ENCODE measurements at regions not wholly inside any gene's neighbourhood (a gene's known extent, or its start where the extent isn't known, plus 50 kb on each side); places are given as distances from the start of the nearest gene placed in this dataset.

- DNase-seq: no peak
Observed at GRCh38 chr2:122590524-122590923, 835.1 kb downstream of the TSN start.

- DNase-seq: no peak
Observed at GRCh38 chr2:122595065-122595464, 839.6 kb downstream of the TSN start.

- no peak for DNase-seq
Observed at GRCh38 chr2:122596598-122596997, 841.1 kb downstream of the TSN start.

- no peak for DNase-seq
Observed at GRCh38 chr2:122598784-122599183, 843.3 kb downstream of the TSN start.

GRCh38 chr2:122610948-122611609 is 855.6 kb downstream of the TSN start:
- DNase-seq: no peak

- no peak for DNase-seq
Observed at GRCh38 chr2:122622934-122623333, 867.5 kb downstream of the TSN start.

GRCh38 chr2:122627388-122627787 is 871.9 kb downstream of the TSN start:
- no peak for DNase-seq

- peak; percentile 47 for DNase-seq
Observed at GRCh38 chr2:122634256-122634655, 878.8 kb downstream of the TSN start.

- no peak for DNase-seq
Observed at GRCh38 chr2:122634920-122635319, 879.5 kb downstream of the TSN start.

GRCh38 chr2:122635686-122636085 is 880.2 kb downstream of the TSN start:
- no peak for DNase-seq

GRCh38 chr2:122636097-122636496 is 880.6 kb downstream of the TSN start:
- DNase-seq: peak; percentile 11

GRCh38 chr2:122639176-122639575 is 883.7 kb downstream of the TSN start:
- DNase-seq: no peak

GRCh38 chr2:122639711-122640110 is 884.3 kb downstream of the TSN start:
- DNase-seq: peak; percentile 23

GRCh38 chr2:122643725-122644329 is 888.4 kb downstream of the TSN start:
- peak; percentile 98 for DNase-seq

GRCh38 chr2:122651236-122651635 is 895.8 kb downstream of the TSN start:
- DNase-seq: no peak

GRCh38 chr2:122651780-122652179 is 896.3 kb downstream of the TSN start:
- no peak for DNase-seq

- DNase-seq: no peak
Observed at GRCh38 chr2:122652670-122653069, 897.2 kb downstream of the TSN start.

- DNase-seq: no peak
Observed at GRCh38 chr2:122656403-122656802, 901.0 kb downstream of the TSN start.

- DNase-seq: peak; percentile 88
Observed at GRCh38 chr2:122660786-122661634, 905.6 kb downstream of the TSN start.

- no peak for DNase-seq
Observed at GRCh38 chr2:122663620-122664019, 908.2 kb downstream of the TSN start.

- DNase-seq: no peak
Observed at GRCh38 chr2:122669627-122670026, 914.2 kb downstream of the TSN start.

- no peak for DNase-seq
Observed at GRCh38 chr2:122670897-122671296, 915.4 kb downstream of the TSN start.

GRCh38 chr2:122680662-122681061 is 925.2 kb downstream of the TSN start:
- DNase-seq: no peak

GRCh38 chr2:122681626-122682025 is 926.2 kb downstream of the TSN start:
- no peak for DNase-seq

All from DMS53 (cell line).